GM12865 (cell line): ENCODE measurements at regions not wholly inside any gene's neighbourhood (a gene's known extent, or its start where the extent isn't known, plus 50 kb on each side); places are given as distances from the start of the nearest gene placed in this dataset.

Experiments used
- DNase-seq: peaks from one replicate; pipeline ENCODE4 v3.0.0; 2010; ENCODE audit warnings: low read depth
- H3K4me3 ChIP-seq: 2 replicates; pipeline ENCODE4 v1.5.1; 2011; ENCODE audit warnings: mild to moderate bottlenecking, low read depth, low read length, control low read depth
- CTCF ChIP-seq: IDR thresholded peaks from 2 replicates; pipeline ENCODE4 v1.5.1; 2011; ENCODE audit warnings: low read length, control low read depth, low read depth, inconsistent platforms; ENCODE audit not compliant: insufficient read depth; ENCODE audit errors: missing control alignments

GRCh38 chr9:31023847-31024246 is 1360.6 kb upstream of the ACO1 start:
- no peak for DNase-seq

DNA sequence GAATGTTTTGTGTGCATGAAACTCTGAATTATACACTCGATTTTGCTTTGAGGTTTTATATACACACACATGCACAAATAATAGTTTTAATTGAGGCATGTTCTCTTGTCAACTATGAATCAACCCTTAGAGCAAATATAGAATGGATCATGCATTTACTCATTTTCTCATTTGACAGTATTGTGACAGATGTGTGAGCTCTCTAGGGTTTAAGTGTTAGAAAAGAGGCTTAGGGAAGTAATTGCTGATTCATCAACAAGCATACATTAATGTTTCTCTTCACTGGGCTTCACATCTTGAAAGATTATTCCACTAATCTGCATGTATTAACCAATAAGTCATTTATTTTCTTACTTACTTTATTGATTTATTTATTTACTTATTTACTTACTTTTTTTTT is 1356.8 kb upstream of the ACO1 start:
- DNase-seq = no peak
- no peak for TF ChIP-seq CTCF
- H3K4me3 ChIP-seq = no peak overlapping the region

More at GRCh38 chr9:31023847-31024246, 1360.6 kb upstream of the ACO1 start:
- H3K4me3 ChIP-seq = no peak overlapping the region
- no peak for TF ChIP-seq CTCF

DNA sequence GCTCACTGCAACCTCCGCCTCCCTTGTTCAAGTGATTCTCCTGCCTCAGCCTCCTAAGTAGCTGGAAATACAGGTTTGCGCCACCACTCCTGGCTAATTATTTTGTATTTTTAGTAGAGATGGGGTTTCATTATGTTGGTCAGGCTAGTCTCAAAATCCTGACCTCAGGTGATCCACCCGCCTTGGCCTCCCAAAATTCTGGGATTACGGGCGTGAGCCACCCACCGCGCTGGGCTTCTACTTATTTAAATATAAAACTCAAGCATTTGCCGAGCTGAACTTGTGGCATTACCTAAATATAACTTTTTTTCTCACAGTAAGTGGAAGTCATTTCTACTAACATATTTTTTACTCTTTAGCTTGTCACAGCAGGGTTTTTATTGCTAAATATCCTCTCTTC is 1356.3 kb upstream of the ACO1 start:
- no peak overlapping the region for H3K4me3 ChIP-seq
- TF ChIP-seq CTCF = no peak
- no peak for DNase-seq

DNA sequence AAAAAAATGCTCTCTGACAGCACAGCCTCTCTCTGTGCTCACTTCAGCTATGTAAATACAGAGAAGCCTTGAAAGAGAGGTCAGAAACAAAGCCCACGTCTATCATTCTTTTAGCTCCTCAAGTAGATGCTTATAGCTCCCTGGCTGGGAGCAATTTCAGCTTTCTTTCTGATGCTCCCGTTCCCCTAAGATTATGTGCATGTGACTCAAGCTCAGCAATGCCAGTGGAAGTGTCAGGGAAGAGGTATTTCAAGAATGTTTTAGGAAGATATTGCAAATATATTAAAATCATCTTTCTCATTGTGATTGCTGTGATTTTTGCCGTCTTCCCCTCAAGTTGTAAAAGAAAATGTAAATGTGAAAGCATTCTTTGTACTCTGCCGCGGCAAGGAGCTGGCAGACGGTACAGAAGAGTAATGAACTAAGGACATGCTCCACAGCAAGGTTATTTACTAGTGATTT is 1353.7 kb upstream of the ACO1 start:
- TF ChIP-seq CTCF = no peak
- no peak overlapping the region for H3K4me3 ChIP-seq
- no peak for DNase-seq

GRCh38 chr9:31032206-31032605 is 1352.2 kb upstream of the ACO1 start:
- DNase-seq = no peak
- no peak for TF ChIP-seq CTCF
- H3K4me3 ChIP-seq = no peak overlapping the region

DNA sequence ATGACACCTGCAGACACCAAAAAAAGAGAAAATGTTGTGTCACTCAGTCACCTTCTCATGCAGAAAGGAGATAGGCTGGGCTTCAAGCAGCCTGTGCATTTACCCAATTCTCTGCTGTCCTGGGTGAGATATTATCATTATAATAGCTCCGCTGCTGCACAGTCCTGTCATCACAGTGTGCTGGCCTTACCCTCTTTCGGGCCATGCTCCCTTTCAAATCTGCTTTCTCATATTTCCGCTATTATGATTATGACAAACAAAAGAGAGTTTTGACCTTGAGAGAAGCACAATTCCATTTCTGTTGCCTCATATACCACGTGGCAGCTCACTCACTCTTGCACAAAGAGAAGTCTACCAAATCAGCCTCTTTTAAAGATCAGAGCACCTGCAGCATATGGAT is 1350.1 kb upstream of the ACO1 start:
- H3K4me3 ChIP-seq = no peak overlapping the region
- no peak for TF ChIP-seq CTCF
- DNase-seq = no peak

- DNase-seq = no peak
- H3K4me3 ChIP-seq = no peak overlapping the region
- no peak for TF ChIP-seq CTCF
Observed at GRCh38 chr9:31040564-31040963, 1343.9 kb upstream of the ACO1 start.
